ENCODE measurements at regions not wholly inside any gene's neighbourhood (a gene's known extent, or its start where the extent isn't known, plus 50 kb on each side); places are given as distances from the start of the nearest gene placed in this dataset.

DNA sequence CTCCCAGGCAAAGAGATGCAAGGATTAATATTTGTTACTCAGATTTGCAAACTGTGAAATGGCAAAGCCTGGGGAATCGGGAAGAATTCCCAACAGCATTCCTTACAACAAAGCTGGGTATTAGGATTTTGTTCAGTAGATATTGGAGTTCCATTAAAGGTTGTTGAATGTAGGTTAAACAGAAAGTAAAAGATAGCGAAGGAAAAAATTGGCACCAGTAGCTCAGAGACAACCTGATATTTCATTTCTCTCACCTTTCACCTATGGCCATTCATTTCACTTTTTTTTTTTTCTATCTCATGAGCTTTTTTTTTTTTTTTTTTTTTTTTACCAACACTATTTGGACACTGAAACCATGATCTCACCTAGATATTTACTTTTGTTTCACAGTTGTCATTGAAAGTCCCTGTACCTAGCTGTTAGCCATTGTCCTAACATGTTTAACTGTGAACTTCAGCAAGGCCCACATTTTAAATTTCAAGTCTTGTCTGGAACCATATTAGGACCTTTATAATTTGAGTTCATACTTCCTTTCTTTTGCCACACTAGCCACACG, 552.5 kb downstream of the HAO1 start:
- no peak for TF ChIP-seq CTCF (conservative IDR thresholded peaks at IDR 0.05)
- peaks cover 9% of the 10 kb centered on the region for H3K4me1 Mint-ChIP-seq
- H3K36me3 Mint-ChIP-seq (ENCODE audit: low read depth), result no peaks in the 10 kb centered on the region
- no peak overlapping the region for H3K27ac ChIP-seq (ENCODE audit: low read depth, low read length)
- no peak overlapping the region for H3K9ac ChIP-seq (ENCODE audit: extremely low read depth, low read length, poor library complexity, severe bottlenecking)
- H3K4me1 ChIP-seq (ENCODE audit: control insufficient read depth, insufficient read depth, low read length), result no peaks in the 10 kb centered on the region
- H3K9me3 ChIP-seq (ENCODE audit: control insufficient read depth, low read length), result no peaks in the 10 kb centered on the region
- H3K27me3 ChIP-seq (ENCODE audit: control insufficient read depth, insufficient read depth, low read length, poor library complexity, severe bottlenecking), result no peaks in the 10 kb centered on the region
- no peak overlapping the region for H3K4me3 Mint-ChIP-seq
- H3K36me3 ChIP-seq (ENCODE audit: control insufficient read depth, insufficient read depth, low read length), result no peaks in the 10 kb centered on the region
- no peak overlapping the region for H3K4me3 ChIP-seq (ENCODE audit: low read length)
- DNase-seq, result no peak
- no peaks in the 10 kb centered on the region for H3K27me3 Mint-ChIP-seq (ENCODE audit: insufficient read depth)
- 88 to 89% methylated on average over 1 to 2 of the region's 3 CpGs for WGBS, 2 experiments (ENCODE audit: insufficient coverage in 1 of 2, insufficient read length in 1 of 2)
- H3K27ac Mint-ChIP-seq, result no peak overlapping the region
- no peaks in the 10 kb centered on the region for H3K9me3 Mint-ChIP-seq

- no peak for DNase-seq
- H3K27ac ChIP-seq (ENCODE audit: low read depth, low read length), result no peak overlapping the region
- H3K4me1 ChIP-seq (ENCODE audit: control insufficient read depth, insufficient read depth, low read length), result no peaks in the 10 kb centered on the region
- no peaks in the 10 kb centered on the region for H3K9me3 ChIP-seq (ENCODE audit: control insufficient read depth, low read length)
- H3K9ac ChIP-seq (ENCODE audit: extremely low read depth, low read length, poor library complexity, severe bottlenecking), result no peak overlapping the region
- no peak for TF ChIP-seq CTCF (conservative IDR thresholded peaks at IDR 0.05)
- Mint-ChIP-seq H3K27me3 (ENCODE audit: insufficient read depth) (no peaks in the 10 kb centered on the region), H3K4me3 (no peak overlapping the region), H3K9me3 (no peaks in the 10 kb centered on the region), H3K36me3 (ENCODE audit: low read depth) (no peaks in the 10 kb centered on the region), H3K4me1 (peaks cover 9% of the 10 kb centered on the region), H3K27ac (no peak overlapping the region)
- H3K36me3 ChIP-seq (ENCODE audit: control insufficient read depth, insufficient read depth, low read length), result no peaks in the 10 kb centered on the region
- no peaks in the 10 kb centered on the region for H3K27me3 ChIP-seq (ENCODE audit: control insufficient read depth, insufficient read depth, low read length, poor library complexity, severe bottlenecking)
- H3K4me3 ChIP-seq (ENCODE audit: low read length), result no peak overlapping the region
Observed at GRCh38 chr20:7389216-7389615, 551.0 kb downstream of the HAO1 start.

DNA sequence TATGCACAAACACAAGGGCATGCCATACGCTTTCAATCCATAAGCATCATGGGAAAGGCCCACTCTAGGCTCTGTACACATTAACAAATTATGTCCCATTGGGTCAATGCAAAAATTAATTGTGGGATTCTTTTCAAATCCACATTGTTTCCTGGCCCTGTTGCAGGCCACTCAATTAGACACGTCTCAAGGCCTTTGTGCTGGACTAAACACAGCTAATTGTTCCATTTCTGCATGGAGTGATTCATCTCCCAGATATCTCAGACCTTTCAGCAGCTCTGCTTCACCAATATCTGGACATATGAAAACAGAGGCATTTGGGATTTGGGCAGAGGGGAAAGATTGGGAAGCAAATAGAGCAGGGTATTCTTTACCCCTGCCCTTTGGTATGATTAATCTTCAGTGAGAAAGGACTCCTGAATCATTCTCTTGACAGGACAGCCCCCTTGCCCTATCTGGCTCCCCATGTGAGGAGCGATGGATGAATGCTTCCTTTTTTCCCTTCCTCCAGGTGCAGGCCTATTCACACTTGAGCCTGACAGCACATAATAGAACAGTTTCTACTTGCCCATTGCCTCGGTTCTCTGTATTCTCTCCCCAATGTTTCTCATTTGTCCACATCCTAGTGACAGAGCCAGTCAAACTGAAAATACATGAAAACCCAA, 547.6 kb downstream of the HAO1 start:
- WGBS, 2 experiments (ENCODE audit: insufficient coverage in 1 of 2, insufficient read length in 1 of 2), result 74 to 87% methylated on average over 2 to 4 of the region's 4 CpGs
- Histone ChIP-seq H3K9ac (ENCODE audit: extremely low read depth, low read length, poor library complexity, severe bottlenecking) (no peak overlapping the region), H3K27me3 (ENCODE audit: control insufficient read depth, insufficient read depth, low read length, poor library complexity, severe bottlenecking) (no peaks in the 10 kb centered on the region), H3K27ac (ENCODE audit: low read depth, low read length) (no peak overlapping the region), H3K4me3 (ENCODE audit: low read length) (no peak overlapping the region), H3K9me3 (ENCODE audit: control insufficient read depth, low read length) (peaks cover 4% of the 10 kb centered on the region), H3K4me1 (ENCODE audit: control insufficient read depth, insufficient read depth, low read length) (no peaks in the 10 kb centered on the region), H3K36me3 (ENCODE audit: control insufficient read depth, insufficient read depth, low read length) (no peaks in the 10 kb centered on the region)
- DNase-seq, result no peak
- no peak overlapping the region for H3K27ac Mint-ChIP-seq
- no peaks in the 10 kb centered on the region for H3K9me3 Mint-ChIP-seq
- H3K27me3 Mint-ChIP-seq (ENCODE audit: insufficient read depth), result no peaks in the 10 kb centered on the region
- H3K4me1 Mint-ChIP-seq, result peaks cover 4% of the 10 kb centered on the region
- H3K36me3 Mint-ChIP-seq (ENCODE audit: low read depth), result no peaks in the 10 kb centered on the region
- no peak overlapping the region for H3K4me3 Mint-ChIP-seq
- TF ChIP-seq CTCF (conservative IDR thresholded peaks at IDR 0.05), result no peak

Data from endodermal cell (in vitro differentiated cells).